ENCODE measurements at regions not wholly inside any gene's neighbourhood (a gene's known extent, or its start where the extent isn't known, plus 50 kb on each side); places are given as distances from the start of the nearest gene placed in this dataset.

GRCh38 chr15:60152386-60152785 is 148.3 kb downstream of the FOXB1 start:
- Histone ChIP-seq H3K9ac (ENCODE audit: low read depth in 2 of 2, low read length in 2 of 2) (no peak overlapping the region), H3K27ac (no peak overlapping the region), H3K4me1 (no peaks in the 10 kb centered on the region), H3K36me3 (no peaks in the 10 kb centered on the region), H3K4me3 (no peak overlapping the region), H3K9me3 (no peaks in the 10 kb centered on the region), H3K27me3 (peaks cover 3% of the 10 kb centered on the region)
- intact Hi-C loops (cut with DNase I), result no loop called here
- no peak for DNase-seq
- TF ChIP-seq CTCF (IDR thresholded peaks at IDR 0.05), result no peak

- Histone ChIP-seq H3K9me3 (no peaks in the 10 kb centered on the region), H3K27me3 (peaks cover 3% of the 10 kb centered on the region), H3K27ac (no peak overlapping the region), H3K36me3 (no peaks in the 10 kb centered on the region), H3K4me3 (no peak overlapping the region), H3K4me1 (no peaks in the 10 kb centered on the region), H3K9ac (ENCODE audit: low read depth in 2 of 2, low read length in 2 of 2) (no peak overlapping the region)
- no peak for TF ChIP-seq CTCF (IDR thresholded peaks at IDR 0.05)
- intact Hi-C loops (cut with DNase I), result no loop called here
- no peak for DNase-seq
These were observed 150.7 kb downstream of the FOXB1 start for GRCh38 chr15:60154764-60155325.

GRCh38 chr15:60155661-60156060 is 151.6 kb downstream of the FOXB1 start:
- no peaks in the 10 kb centered on the region for H3K9me3 ChIP-seq
- TF ChIP-seq CTCF (IDR thresholded peaks at IDR 0.05), result no peak
- H3K27ac ChIP-seq, result no peak overlapping the region
- intact Hi-C loops (cut with DNase I), result no loop called here
- H3K9ac ChIP-seq (ENCODE audit: low read depth in 2 of 2, low read length in 2 of 2), result no peak overlapping the region
- no peaks in the 10 kb centered on the region for H3K4me1 ChIP-seq
- no peak overlapping the region for H3K4me3 ChIP-seq
- DNase-seq, result no peak
- H3K36me3 ChIP-seq, result no peaks in the 10 kb centered on the region
- H3K27me3 ChIP-seq, result peaks cover 3% of the 10 kb centered on the region

- Histone ChIP-seq H3K4me3 (no peak overlapping the region), H3K4me1 (no peaks in the 10 kb centered on the region), H3K9me3 (no peaks in the 10 kb centered on the region), H3K27ac (no peak overlapping the region), H3K9ac (ENCODE audit: low read depth in 2 of 2, low read length in 2 of 2) (no peak overlapping the region), H3K36me3 (no peaks in the 10 kb centered on the region), H3K27me3 (no peaks in the 10 kb centered on the region)
- TF ChIP-seq CTCF (IDR thresholded peaks at IDR 0.05), result no peak
- no peak for DNase-seq
- intact Hi-C loops (cut with DNase I), result no loop called here
These were observed 156.8 kb downstream of the FOXB1 start for GRCh38 chr15:60160909-60161308.

GRCh38 chr15:60161704-60162103 is 157.6 kb downstream of the FOXB1 start:
- no peak for DNase-seq
- no peak for TF ChIP-seq CTCF (IDR thresholded peaks at IDR 0.05)

More at GRCh38 chr15:60161704-60162103, 157.6 kb downstream of the FOXB1 start:
- Histone ChIP-seq H3K4me1 (no peaks in the 10 kb centered on the region), H3K9me3 (no peaks in the 10 kb centered on the region), H3K27me3 (no peaks in the 10 kb centered on the region), H3K4me3 (no peak overlapping the region), H3K9ac (ENCODE audit: low read depth in 2 of 2, low read length in 2 of 2) (no peak overlapping the region), H3K27ac (no peak overlapping the region), H3K36me3 (no peaks in the 10 kb centered on the region)
- intact Hi-C loops (cut with DNase I), result no loop called here

Data from colonic mucosa (tissue), 4 donors.